Stimulated activated CD8-positive, alpha-beta memory T cell treated with anti-CD3 and anti-CD28 coated beads, Interleukin-4, amount 100 ng/mL, for 1 hour (primary cell): ENCODE measurements at regions not wholly inside any gene's neighbourhood (a gene's known extent, or its start where the extent isn't known, plus 50 kb on each side); places are given as distances from the start of the nearest gene placed in this dataset.

Experiments used
- DNase-seq, 2 donors: peaks; one replicate each; pipeline ENCODE4 v3.0.0-alpha.2; 2020; ENCODE audit warnings: low read depth in 2 of 2, low spot score in 1 of 2

DNA sequence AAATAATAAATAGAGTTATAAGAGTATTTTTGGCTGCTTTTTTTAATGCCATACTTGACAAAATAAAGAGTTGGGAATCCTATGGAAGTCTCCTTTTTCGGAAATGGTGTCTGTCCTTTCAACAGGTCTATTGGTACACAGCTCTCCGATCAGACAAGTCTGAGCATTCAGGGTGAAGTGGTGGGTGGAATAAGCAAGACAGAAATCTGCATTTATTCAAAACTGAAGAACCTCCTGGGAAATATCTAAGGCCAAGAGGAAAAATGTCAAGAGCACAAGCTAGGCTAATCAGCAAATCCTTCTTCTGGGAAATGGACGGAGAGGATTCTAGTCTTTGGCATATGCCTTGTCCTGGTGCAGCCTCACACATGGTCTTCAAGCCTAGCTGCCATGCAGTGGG lies 309.0 kb downstream of the CENPC start:
- DNase-seq, result no peak

GRCh38 chr4:67234296-67234695 lies 311.0 kb downstream of the CENPC start:
- no peak for DNase-seq

DNA sequence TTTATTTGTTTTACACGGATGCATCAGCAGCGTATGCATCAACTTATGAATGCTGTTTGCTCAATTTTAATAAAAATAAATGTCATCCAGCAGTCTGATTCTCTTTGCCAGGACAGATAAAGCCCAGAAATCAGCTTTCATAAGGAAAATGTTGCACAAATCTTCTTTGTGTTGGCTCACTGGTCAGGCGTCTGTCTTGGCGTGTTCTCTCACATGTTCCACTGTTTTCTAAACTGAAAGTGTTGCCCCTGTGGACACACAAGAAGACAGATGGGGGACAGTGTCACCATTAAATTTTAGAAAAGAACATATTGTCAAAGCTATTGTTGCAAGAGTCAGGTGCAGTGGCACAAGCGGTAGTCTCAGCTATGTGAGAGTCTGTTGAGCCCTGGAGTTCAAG lies 316.2 kb downstream of the CENPC start:
- DNase-seq, result no peak

DNA sequence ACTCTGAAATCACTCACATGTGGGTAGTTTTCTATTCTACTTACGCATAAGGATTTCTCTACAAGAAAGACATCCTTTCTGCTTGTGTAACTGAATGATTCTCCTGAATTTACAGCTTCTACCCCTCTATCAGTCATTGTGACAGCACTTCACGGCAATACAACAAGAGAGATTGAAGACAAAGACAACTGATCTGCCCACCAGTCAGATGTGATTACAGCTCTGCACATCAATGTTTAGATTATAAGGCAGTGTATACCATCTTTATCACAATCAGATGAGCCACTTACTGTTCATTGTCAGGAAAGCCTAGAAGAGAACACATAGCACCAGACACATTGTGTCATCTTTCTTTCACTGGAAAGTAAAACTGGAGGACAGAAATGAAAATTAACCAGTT lies 324.4 kb downstream of the CENPC start:
- no peak for DNase-seq

GRCh38 chr4:67218883-67219282 lies 326.4 kb downstream of the CENPC start:
- DNase-seq, result no peak

- no peak for DNase-seq
These were observed 337.3 kb downstream of the CENPC start for GRCh38 chr4:67207941-67208441.

- DNase-seq, result no peak
These were observed 340.9 kb downstream of the CENPC start for GRCh38 chr4:67204441-67204840.

GRCh38 chr4:67201334-67201733 lies 344.0 kb downstream of the CENPC start:
- no peak for DNase-seq

DNA sequence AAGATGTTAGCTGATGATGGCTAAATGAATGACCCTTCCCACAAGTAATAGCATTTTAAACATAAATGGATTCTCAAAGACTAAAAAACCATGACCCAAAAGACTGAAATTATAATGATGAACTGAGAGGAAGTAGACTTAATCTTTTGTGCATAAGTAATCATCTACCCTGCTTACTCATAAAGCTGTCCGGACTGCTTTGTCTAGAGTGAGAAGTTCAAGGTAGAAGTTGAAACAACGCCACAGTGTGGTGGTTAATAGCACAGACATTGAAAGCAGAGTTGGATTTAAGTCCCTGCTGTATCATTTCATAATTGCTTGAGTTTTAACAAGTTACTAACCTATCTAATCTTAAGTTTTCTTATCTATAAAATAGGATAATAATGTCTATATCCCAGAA lies 346.6 kb downstream of the CENPC start:
- DNase-seq, result no peak

DNA sequence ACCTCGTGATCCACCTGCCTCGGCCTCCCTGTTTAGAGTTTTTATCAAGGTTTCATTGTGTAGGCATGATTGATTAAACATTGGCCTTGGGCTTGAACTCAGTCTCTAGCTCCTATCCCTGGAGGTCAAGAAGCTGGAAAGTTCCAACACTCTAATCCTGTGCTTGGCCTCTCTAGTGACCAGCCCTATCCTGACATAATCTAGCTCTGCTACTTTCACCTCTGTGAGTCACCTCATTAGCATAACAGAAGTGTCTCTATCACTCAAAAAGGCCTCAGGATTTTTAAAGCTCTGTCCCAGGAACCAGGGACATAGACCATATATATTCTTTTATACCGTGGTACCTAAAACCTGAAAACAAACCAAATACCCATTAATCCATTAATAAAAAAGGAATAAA lies 377.5 kb downstream of the CENPC start:
- no peak for DNase-seq

DNA sequence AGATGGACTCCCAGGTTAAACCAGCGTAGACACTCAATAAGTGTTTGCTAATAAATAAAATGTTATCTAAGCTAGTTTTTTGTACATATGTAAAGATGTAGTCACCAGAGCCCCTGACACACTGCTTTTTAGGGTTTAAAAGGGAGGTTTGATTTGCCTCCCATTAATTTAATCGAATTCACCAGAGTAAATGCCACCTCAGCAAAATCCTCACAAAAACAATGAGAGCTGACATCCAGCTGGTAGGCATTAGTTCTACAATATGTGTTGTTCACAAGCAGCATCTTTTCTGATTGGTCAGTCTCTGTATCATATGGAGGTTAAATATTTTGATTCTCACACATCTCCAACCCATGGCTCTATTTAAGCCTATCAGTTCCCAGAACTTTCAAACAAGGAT lies 382.6 kb downstream of the CENPC start:
- DNase-seq, result no peak

- no peak for DNase-seq
These were observed 384.0 kb downstream of the CENPC start for GRCh38 chr4:67161311-67161710.

DNA sequence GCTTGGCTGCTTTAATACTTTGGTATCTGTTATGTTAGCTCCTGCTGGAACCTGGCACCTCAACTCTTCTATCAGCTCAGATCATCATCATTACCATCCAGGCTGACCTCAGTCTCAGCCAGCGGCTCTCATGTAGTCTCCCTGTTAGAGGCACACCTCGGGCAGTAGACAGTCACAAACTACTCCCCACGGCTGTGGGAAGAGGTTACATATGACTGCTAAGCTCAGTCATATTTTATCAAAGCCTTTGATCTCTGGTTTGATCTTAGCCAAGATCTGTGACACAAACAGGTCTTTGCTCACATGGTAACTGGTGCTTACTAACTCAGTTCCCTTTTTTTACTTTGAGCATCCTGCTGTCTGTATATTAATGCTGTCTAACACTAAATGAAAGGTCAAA lies 384.9 kb downstream of the CENPC start:
- DNase-seq, result no peak

GRCh38 chr4:67158666-67159065 lies 386.6 kb downstream of the CENPC start:
- no peak for DNase-seq

DNA sequence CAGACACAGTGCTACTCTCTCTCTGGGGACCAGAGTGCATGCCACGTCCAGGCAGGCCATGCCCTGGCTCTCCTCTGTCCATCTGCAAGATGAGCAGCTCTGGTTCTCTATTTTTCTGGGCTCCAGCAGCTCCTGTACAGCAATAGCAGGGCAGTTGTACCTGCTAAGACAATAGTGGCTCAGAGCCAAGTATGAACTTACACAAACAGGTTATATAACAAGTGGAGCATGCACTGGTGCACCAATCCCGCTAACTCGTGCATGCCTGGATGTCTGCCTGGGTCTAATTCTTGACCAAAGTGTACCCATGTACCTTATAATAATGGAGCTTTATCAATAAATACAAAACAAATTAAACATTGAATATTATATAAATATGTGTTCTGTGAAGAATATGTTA lies 392.3 kb downstream of the CENPC start:
- no peak for DNase-seq

GRCh38 chr4:67151376-67152343 lies 393.6 kb downstream of the CENPC start:
- DNase-seq, result no peak

DNA sequence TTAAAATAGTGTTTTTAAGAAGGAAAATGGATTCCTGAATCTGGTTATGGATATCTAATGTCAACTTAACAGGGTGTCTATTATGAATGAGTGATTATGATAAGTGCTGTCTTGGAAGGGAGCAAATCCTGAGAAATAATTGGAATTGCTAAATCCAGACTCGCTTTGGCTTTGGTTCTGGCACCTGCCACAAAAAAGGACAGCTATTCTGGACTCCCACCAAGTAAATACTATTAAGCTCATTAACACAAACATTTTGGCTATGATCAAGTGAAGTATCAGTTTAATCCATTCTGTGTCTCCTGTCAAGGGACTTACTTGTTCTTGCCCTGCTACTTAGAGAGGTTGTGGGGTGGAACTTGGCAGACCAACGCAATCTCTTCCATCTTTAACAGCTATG lies 403.7 kb downstream of the CENPC start:
- no peak for DNase-seq

- no peak for DNase-seq
These were observed 410.7 kb downstream of the CENPC start for GRCh38 chr4:67134616-67135015.

DNA sequence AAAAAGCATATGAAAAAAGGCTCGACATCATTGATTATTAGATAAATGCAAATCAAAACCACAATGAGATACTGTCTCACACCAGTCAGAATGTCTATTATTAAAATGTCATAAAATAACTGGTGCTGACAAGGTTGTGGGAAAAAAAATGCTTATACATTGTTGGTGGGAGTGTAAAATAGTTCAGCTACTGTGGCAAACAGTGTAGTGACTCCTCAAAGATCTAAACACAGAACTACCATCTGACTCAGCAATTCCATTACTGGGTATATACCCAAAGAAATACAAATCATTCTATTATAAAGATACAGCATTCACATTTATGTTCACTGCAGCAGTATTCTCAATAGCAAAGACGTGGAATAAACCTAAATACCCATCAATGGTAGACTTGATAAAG lies 412.1 kb downstream of the CENPC start:
- DNase-seq, result no peak

- DNase-seq, result no peak
These were observed 414.1 kb downstream of the CENPC start for GRCh38 chr4:67131224-67131623.

GRCh38 chr4:67130411-67130810 lies 414.9 kb downstream of the CENPC start:
- no peak for DNase-seq

DNA sequence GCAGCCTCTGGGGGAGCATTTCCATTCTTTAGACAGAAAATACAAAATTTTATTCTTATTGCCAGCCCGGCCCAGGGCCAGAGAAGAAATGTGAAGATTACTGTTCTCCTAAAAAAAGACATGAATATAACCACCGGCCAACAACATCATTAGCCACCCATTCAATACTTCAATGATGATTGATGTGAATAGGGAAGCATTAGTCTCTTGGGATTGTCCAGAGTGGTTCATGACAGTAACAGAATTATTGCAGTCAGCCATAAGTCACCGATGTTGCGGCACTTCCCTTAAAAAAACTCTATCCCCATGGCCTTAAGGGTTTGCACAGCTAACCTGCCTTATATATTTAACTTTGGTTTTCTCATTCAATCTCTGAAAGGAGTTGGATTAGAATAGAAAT lies 418.7 kb downstream of the CENPC start:
- no peak for DNase-seq
